BJ (cell line): ENCODE measurements at regions not wholly inside any gene's neighbourhood (a gene's known extent, or its start where the extent isn't known, plus 50 kb on each side); places are given as distances from the start of the nearest gene placed in this dataset.

Experiments
- CTCF ChIA-PET: fragments of 350-600 bp; formaldehyde crosslinking; extraction: SDS; loops from one replicate; lab custom pipeline; 2021; ENCODE audit warnings: antibody characterized with exemption, inconsistent platforms; lab: Yijun Ruan, JAX
- POLR2A ChIA-PET: fragments of 300-600 bp; sonication (Branson Sonifier 250); formaldehyde crosslinking; extraction: SDS; loops from one replicate; lab custom pipeline; 2021; ENCODE audit warnings: antibody characterized with exemption; lab: Charles Lee
- DNase-seq: peaks from one replicate; pipeline ENCODE4 v3.0.0-alpha.2; 2011; ENCODE audit warnings: low read depth
- H3K27me3 ChIP-seq: 2 replicates; pipeline ENCODE4 v1.6.0; 2011; ENCODE audit warnings: low read length; ENCODE audit not compliant: control insufficient read depth, insufficient read depth
- H3K36me3 ChIP-seq: 2 replicates; pipeline ENCODE4 v1.5.1; 2011; ENCODE audit warnings: low read length; ENCODE audit not compliant: control insufficient read depth, insufficient read depth
- H3K4me3 ChIP-seq: 2 replicates; pipeline ENCODE4 v1.5.1; 2011; ENCODE audit warnings: low read depth, mild to moderate bottlenecking, control low read depth, low read length
- TF ChIP-seq, protein P1 (sequence below): IDR thresholded peaks from 2 replicates; pipeline ENCODE4 v1.5.1; 2011; ENCODE audit warnings: low read depth, mild to moderate bottlenecking, control low read depth, inconsistent platforms, low read length, moderate library complexity; ENCODE audit not compliant: insufficient read depth

DNA sequence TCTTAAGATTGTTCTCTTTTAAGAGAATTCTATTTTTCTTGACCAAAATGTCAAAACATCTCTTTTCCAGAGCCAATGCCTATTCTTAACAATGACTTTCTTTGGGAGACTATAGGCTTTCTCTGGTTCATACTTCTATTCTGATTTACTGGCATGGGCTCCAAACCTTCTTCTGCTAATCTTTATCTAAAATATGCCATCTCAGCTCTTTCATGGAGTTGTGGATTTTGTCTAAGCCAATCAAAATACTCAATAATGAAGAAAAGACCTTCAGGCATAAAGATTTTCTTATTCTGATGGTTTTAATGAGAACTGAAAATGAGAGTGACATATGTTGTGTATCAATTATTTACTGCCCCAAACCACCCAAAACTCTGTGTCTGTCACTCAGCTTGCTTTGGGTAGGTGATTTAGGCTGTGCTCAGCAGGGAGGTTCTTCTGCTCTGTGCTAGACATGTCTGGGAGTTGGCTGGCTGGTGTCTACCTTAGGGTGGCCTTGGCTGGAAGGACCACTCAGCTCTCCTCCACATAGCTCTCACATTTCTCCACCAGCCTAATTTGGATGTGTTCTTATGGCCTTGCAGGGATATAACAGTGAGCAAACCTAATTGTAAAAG is 270.8 kb downstream of the PRDM2 start:
- H3K36me3 ChIP-seq, result no peaks in the 10 kb centered on the region
- H3K27me3 ChIP-seq, result no peaks in the 10 kb centered on the region
- CTCF ChIA-PET, result no interaction called here
- no peak overlapping the region for H3K4me3 ChIP-seq
- POLR2A ChIA-PET, result no interaction called here
- TF ChIP-seq, protein P1, sequence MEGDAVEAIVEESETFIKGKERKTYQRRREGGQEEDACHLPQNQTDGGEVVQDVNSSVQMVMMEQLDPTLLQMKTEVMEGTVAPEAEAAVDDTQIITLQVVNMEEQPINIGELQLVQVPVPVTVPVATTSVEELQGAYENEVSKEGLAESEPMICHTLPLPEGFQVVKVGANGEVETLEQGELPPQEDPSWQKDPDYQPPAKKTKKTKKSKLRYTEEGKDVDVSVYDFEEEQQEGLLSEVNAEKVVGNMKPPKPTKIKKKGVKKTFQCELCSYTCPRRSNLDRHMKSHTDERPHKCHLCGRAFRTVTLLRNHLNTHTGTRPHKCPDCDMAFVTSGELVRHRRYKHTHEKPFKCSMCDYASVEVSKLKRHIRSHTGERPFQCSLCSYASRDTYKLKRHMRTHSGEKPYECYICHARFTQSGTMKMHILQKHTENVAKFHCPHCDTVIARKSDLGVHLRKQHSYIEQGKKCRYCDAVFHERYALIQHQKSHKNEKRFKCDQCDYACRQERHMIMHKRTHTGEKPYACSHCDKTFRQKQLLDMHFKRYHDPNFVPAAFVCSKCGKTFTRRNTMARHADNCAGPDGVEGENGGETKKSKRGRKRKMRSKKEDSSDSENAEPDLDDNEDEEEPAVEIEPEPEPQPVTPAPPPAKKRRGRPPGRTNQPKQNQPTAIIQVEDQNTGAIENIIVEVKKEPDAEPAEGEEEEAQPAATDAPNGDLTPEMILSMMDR, result no peak
- no peak for DNase-seq

DNA sequence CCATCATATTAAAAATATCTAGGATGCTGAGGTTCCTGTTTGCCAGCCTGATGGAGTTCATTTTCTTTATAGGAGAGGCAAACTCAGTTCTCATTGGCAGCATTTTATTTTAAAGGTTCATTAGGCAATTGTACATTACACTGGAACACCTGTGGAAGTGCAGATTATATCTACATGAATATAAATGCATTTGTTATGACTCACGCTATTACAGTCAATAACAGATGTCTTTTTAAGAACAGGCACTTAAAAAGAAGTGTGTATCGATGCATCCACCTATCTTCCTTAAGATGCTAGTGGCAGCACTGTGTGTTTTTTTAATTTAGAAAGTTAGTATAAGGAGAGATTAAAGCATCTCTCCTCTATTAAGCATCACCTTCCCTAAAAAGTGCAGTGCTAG is 276.5 kb downstream of the PRDM2 start:
- Histone ChIP-seq H3K4me3 (no peak overlapping the region), H3K36me3 (no peaks in the 10 kb centered on the region), H3K27me3 (no peaks in the 10 kb centered on the region)
- CTCF ChIA-PET, result no interaction called here
- POLR2A ChIA-PET, result no interaction called here
- TF ChIP-seq, protein P1, result no peak
- no peak for DNase-seq

DNA sequence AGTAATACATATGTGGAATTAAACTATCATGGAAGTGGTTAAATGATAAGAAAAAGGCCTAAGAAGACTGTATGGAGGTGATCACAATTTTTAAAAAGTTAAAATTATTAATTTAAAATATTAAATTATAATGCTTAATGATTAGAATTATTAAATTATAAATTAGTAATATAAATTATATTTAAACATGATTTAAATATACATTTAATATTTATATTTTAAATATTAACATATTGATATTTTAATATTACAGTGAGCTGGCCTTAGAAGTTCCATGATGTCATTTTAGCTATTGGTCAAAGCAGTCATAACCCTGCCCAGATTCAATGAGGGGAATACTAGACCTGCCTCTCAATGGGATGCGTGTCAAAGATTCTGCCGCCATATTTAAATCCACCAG is 281.2 kb downstream of the PRDM2 start:
- TF ChIP-seq, protein P1, result no peak
- Histone ChIP-seq H3K4me3 (no peak overlapping the region), H3K36me3 (no peaks in the 10 kb centered on the region), H3K27me3 (no peaks in the 10 kb centered on the region)
- ChIA-PET POLR2A (no interaction called here), CTCF (no interaction called here)
- no peak for DNase-seq

DNA sequence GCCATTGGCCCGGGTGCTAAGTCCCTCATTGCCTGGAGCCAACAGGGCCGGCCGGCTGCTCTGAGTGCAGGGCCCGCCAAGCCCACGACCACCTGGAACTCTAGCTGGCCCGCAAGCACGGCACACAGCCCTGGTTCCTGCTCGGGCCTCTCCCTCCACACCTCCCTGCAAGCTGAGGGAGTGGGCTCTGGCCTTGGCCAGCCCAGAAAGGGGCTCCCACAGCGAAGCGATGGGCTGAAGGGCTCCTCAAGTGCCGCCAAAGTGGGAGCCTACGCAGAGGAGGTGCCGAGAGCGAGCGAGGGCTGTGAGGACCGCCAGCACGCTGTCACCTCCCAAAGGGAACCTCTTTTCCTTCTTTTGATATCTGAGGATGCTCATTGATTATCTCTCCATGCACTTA is 283.4 kb downstream of the PRDM2 start:
- CTCF ChIA-PET, result no interaction called here
- DNase-seq, result no peak
- POLR2A ChIA-PET, result no interaction called here

DNA sequence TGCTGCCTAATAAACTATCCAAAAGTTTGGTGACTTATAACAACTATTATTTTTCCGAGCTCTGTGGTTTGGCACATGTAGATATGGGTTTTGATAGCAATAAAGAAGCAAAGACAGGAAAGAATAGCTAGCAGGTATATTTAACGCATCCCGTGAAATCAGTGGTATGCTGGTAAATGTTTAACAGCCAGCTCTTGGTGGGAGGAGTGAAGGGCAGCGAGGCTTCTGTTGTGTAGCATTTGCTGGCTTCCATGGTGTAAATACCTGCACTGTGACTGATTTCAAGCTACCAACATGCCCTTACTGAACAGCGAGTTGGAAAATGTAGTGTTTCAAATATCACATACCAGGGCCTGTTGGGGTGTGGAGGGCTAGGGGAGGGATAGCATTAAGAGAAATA is 291.0 kb downstream of the PRDM2 start:
- TF ChIP-seq, protein P1, result no peak
- Histone ChIP-seq H3K36me3 (no peaks in the 10 kb centered on the region), H3K4me3 (no peak overlapping the region), H3K27me3 (no peaks in the 10 kb centered on the region)
- CTCF ChIA-PET, result no interaction called here
- DNase-seq, result no peak
- POLR2A ChIA-PET, result no interaction called here

More for the DNA sequence above, 283.4 kb downstream of the PRDM2 start:
- TF ChIP-seq, protein P1, result no peak
- H3K27me3 ChIP-seq, result no peaks in the 10 kb centered on the region
- H3K4me3 ChIP-seq, result no peak overlapping the region
- no peaks in the 10 kb centered on the region for H3K36me3 ChIP-seq
